KG1 (cell line): ENCODE measurements at regions not wholly inside any gene's neighbourhood (a gene's known extent, or its start where the extent isn't known, plus 50 kb on each side); places are given as distances from the start of the nearest gene placed in this dataset.

Source experiments
- DNase-seq: peaks from one replicate; lab custom pipeline; 2025; lab: John Stamatoyannopoulos, UW

- DNase-seq: no peak
Observed at GRCh38 chr2:220168891-220169546, 541.6 kb downstream of the SLC4A3 start.

DNA sequence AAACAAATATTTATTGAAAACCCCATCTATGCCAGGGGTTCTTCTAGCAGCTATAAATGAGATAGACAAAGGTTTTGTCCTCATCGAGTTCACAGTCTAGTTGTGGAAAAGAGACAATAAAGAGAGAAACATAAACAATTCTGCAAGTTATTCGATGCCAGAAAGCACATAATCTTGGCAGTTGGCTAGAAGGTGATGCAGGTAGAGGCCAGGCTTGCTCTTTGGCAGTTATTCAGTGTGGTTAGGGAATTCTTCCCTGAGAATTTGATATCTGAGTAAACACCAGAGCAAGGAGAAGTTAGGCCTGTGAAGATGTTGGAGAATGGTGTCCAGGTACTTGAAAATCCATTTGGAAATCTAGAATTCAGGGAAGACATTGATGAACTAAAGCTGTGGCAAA, 547.4 kb downstream of the SLC4A3 start:
- no peak for DNase-seq

DNA sequence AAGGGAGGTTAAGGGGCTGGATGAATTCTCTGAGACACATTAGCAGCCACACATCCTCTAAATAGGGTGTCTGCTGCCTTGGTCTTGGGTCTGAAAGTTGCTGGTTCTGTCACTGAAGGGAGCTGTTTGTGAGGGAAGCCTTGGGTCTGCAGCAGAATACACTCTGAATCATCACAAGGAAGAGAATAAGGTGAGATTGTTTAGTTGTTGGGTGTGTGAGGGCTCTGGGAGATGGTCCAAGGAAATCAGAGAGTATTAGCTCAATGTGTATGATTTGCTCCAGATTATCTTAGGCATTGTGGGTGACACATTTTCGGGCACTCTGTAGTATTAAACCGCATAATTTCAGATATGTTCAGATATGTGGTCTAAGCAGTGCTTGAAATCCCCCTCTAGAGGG, 548.5 kb downstream of the SLC4A3 start:
- no peak for DNase-seq

DNA sequence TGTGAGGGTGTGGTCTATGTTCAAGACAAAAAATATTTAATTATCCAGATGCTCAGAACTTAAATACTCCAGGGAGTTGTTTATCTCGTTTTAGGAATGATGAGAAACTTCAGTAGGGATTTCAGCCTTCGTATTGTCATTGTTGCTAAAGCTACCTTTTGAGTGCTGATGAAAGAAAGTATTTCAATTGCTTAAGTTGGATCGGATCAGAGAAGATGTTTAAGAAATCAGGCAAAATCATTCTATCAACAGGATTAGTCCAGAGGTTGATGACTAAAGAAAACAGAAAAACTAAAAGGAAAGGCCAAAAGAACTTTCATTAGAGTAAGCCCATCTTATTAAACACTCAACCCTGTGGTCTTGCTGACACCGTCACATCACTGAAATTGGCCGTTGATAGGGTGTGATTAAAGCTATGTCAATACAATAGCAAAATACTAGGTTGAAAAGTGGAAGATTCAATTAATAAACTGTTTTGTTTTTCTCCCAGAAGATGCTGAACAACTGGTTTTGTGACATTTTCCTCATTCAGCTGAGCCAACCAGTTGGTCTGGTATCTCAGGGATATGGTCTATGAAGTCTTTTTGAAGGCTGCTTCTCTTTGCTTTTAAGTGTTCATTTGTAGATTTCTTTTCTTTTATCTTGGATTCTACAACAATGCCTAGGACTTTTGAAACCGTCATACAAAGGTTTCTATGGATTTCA, 551.7 kb downstream of the SLC4A3 start:
- DNase-seq: no peak

- DNase-seq: no peak
Observed at GRCh38 chr2:220181165-220181564, 553.7 kb downstream of the SLC4A3 start.

- no peak for DNase-seq
Observed at GRCh38 chr2:220182790-220183189, 555.4 kb downstream of the SLC4A3 start.

GRCh38 chr2:220185766-220186305, 558.4 kb downstream of the SLC4A3 start:
- DNase-seq: no peak

DNA sequence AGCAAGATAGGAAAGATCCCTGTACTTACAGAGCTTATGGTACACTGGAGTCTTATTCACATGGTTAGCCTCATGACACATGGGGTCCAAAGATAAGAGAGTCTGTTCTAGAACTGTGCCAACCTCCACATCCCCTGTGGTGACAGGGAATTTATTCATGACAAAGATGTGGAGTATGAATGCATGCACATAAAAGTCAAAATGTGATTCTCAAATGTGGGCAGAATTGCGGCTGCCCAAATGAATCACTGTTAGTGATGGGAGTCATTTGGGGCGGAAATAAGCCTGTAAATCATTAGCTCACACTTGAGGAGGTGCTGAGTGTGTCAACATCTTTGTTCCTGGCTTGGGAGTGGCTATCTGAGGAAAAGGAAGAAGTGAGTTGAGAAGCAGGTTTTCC, 560.6 kb downstream of the SLC4A3 start:
- no peak for DNase-seq

- no peak for DNase-seq
Observed at GRCh38 chr2:220191031-220191430, 563.6 kb downstream of the SLC4A3 start.

GRCh38 chr2:220191737-220192136, 564.3 kb downstream of the SLC4A3 start:
- no peak for DNase-seq

GRCh38 chr2:220192994-220193753, 565.7 kb downstream of the SLC4A3 start:
- DNase-seq: no peak

GRCh38 chr2:220194630-220195584, 567.5 kb downstream of the SLC4A3 start:
- DNase-seq: no peak

GRCh38 chr2:220198896-220199295, 571.5 kb downstream of the SLC4A3 start:
- no peak for DNase-seq

- DNase-seq: no peak
Observed at GRCh38 chr2:220202066-220202465, 574.6 kb downstream of the SLC4A3 start.

DNA sequence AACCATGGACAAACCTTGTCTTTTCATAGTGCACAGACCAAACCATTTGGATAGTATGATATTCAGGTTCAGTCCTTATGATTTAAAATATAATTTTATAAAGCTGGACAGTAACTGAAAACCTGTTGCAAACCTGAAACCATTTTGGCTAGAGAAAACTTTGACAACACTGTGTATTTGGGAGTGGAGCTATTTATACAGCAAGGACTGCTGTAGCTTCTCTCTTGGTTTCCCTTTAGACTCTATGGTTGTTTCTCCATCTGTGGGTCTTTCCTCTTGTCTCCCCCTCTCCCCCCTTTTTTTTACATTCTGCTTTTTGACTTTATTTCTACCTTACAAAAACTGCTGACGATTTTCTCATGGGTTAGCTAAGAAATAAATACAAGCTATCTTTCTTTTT, 581.7 kb downstream of the SLC4A3 start:
- DNase-seq: no peak

DNA sequence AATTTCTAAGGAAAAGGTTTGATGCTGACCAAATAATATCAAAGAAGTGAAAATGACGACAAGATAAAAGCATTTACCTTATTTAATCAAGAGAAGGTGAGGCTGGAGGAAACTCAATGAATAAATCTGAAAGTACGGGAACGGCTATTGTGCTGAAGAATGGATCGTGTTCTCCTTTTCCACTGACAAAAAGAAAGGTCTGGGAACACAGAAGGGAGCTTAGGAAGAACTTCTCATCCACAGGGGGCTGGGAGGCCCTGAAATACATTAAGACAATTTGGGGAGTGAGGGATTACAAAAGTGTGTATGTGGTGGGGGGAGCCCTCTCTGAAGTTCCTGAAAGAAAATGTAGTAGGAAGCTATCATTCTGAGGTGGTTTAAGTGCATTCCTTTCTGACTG, 582.3 kb downstream of the SLC4A3 start:
- no peak for DNase-seq

GRCh38 chr2:220212296-220213080, 585.1 kb downstream of the SLC4A3 start:
- no peak for DNase-seq

DNA sequence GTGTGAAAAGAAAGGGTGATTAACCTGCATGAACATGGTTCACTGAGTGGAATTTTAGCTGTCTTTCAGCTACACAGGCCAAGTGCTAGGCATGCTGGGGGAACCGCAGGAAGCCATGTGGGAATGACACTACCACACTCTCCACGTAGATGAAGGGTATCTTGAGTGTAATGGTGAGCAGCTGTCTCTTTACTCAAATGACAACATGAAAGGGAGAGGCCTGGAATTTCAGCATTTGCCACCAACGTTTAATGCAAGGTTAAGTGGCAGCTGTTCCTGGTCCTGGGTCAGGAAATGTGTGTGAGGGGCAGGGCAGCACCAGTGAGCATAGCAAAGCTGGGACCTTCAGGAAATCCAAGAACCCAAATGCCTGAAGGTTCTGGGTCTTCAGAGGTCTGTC, 588.4 kb downstream of the SLC4A3 start:
- no peak for DNase-seq

GRCh38 chr2:220219371-220219770, 591.9 kb downstream of the SLC4A3 start:
- no peak for DNase-seq

DNA sequence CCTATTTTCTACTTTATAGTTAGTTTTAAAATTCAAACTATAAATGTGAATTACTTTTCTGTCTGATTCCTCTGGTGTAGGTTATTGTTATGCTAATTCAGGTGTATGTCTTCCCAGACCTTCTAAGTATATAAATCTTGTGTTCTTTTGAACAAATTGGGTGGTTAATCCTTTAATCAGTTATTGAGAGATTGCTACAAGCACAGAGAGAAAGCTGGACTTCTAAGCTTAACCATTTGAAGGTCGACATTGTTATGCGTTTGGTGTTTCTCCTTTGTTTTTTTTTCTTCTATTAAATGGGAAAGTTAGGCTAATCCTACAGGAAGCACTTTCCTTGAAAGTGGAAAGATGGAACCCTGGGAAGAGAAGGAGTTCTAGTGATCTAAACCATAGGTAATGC, 592.6 kb downstream of the SLC4A3 start:
- DNase-seq: no peak

- no peak for DNase-seq
Observed at GRCh38 chr2:220221992-220222391, 594.6 kb downstream of the SLC4A3 start.
